DOHH2 (cell line): ENCODE measurements at regions not wholly inside any gene's neighbourhood (a gene's known extent, or its start where the extent isn't known, plus 50 kb on each side); places are given as distances from the start of the nearest gene placed in this dataset.

Source experiments
- H3F3A ChIP-seq: fragments of 200-600 bp; sonication (generic), shearing (Covaris generic); 2 replicates; pipeline ENCODE4 v1.6.0; 2016; ENCODE audit warnings: antibody characterized with exemption, mild to moderate bottlenecking; ENCODE audit not compliant: control insufficient read depth, insufficient read depth
- H3K27ac ChIP-seq: fragments of 200-600 bp; sonication (generic); 2 replicates; pipeline ENCODE4 v1.5.1; 2014; ENCODE audit warnings: low read depth, mild to moderate bottlenecking, low read length, moderate library complexity
- H3K27me3 ChIP-seq: fragments of 200-600 bp; sonication (generic); 2 replicates; pipeline ENCODE4 v1.6.1; 2014; ENCODE audit warnings: mild to moderate bottlenecking, low read length, mixed read lengths; ENCODE audit not compliant: control insufficient read depth
- H3K36me3 ChIP-seq: fragments of 200-600 bp; sonication (generic); 2 replicates; pipeline ENCODE4 v1.6.1; 2014; ENCODE audit warnings: mild to moderate bottlenecking, low read length, moderate library complexity, mixed read lengths; ENCODE audit not compliant: control insufficient read depth
- H3K4me1 ChIP-seq: fragments of 200-600 bp; sonication (generic); 2 replicates; pipeline ENCODE4 v1.6.1; 2014; ENCODE audit warnings: mild to moderate bottlenecking, low read length, mixed read lengths; ENCODE audit not compliant: control insufficient read depth
- H3K4me2 ChIP-seq: fragments of 200-600 bp; sonication (generic); 2 replicates; pipeline ENCODE4 v1.6.0; 2014; ENCODE audit warnings: mild to moderate bottlenecking, low read length, moderate library complexity
- H3K4me3 ChIP-seq: fragments of 200-600 bp; sonication (generic); 2 replicates; pipeline ENCODE4 v1.5.1; 2014; ENCODE audit warnings: mild to moderate bottlenecking, low read length, mixed read lengths
- H3K79me2 ChIP-seq: fragments of 200-600 bp; sonication (generic); 2 replicates; pipeline ENCODE4 v1.6.1; 2014; ENCODE audit warnings: mild to moderate bottlenecking, low read length, mixed read lengths; ENCODE audit not compliant: control insufficient read depth
- H3K9me2 ChIP-seq: fragments of 200-600 bp; sonication (generic); replicated peaks from 2 replicates; pipeline ENCODE4 v1.6.1; 2014; ENCODE audit warnings: mild to moderate bottlenecking, low read length, mixed read lengths; ENCODE audit not compliant: control insufficient read depth
- H3K9me3 ChIP-seq: fragments of 200-600 bp; sonication (generic); 2 replicates; pipeline ENCODE4 v1.6.1; 2014; ENCODE audit warnings: antibody characterized with exemption, low read length, mixed read lengths; ENCODE audit not compliant: control insufficient read depth, insufficient read depth
- H4K20me1 ChIP-seq: fragments of 200-600 bp; sonication (generic); 2 replicates; pipeline ENCODE4 v1.6.0; 2014; ENCODE audit warnings: low read depth, mild to moderate bottlenecking, antibody characterized with exemption, low read length, moderate library complexity; ENCODE audit not compliant: control insufficient read depth, insufficient read depth
- EZH2phosphoT487 ChIP-seq: fragments of 200-600 bp; sonication (generic); IDR thresholded peaks from 2 replicates; pipeline ENCODE4 v1.6.1; 2017; ENCODE audit warnings: borderline replicate concordance, mild to moderate bottlenecking, antibody characterized with exemption, low read length, moderate library complexity, mixed read lengths
- TF ChIP-seq, protein P1 (sequence below): fragments of 200-600 bp; sonication (generic); IDR thresholded peaks from one replicate; pipeline ENCODE4 v1.5.1; 2014; ENCODE audit warnings: antibody characterized with exemption, mild to moderate bottlenecking, low read depth, low read length; ENCODE audit not compliant: poor library complexity, severe bottlenecking

DNA sequence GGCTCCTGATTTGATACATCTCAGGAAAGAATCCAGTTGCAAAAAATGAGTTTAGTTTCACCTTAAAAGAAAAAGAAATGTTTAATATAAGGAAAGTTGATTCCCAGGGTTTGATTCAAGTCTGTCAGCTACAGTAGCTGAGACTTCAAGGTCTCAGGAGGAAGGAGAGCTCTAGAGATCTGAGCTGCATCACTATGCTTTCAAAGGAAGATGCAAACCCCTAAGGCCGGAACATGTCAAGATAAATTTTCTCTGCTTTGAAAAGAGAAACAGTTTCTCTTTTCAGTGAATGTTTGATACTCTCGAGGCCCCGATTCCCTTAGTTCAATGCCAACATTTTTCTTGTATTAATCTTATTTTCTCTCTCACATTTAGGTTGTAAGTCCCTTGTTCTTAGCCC lies 128.6 kb downstream of the RGPD3 start:
- Histone ChIP-seq H3K27ac (no peak overlapping the region), H3K4me3 (no peak overlapping the region)
- TF ChIP-seq, protein P1, sequence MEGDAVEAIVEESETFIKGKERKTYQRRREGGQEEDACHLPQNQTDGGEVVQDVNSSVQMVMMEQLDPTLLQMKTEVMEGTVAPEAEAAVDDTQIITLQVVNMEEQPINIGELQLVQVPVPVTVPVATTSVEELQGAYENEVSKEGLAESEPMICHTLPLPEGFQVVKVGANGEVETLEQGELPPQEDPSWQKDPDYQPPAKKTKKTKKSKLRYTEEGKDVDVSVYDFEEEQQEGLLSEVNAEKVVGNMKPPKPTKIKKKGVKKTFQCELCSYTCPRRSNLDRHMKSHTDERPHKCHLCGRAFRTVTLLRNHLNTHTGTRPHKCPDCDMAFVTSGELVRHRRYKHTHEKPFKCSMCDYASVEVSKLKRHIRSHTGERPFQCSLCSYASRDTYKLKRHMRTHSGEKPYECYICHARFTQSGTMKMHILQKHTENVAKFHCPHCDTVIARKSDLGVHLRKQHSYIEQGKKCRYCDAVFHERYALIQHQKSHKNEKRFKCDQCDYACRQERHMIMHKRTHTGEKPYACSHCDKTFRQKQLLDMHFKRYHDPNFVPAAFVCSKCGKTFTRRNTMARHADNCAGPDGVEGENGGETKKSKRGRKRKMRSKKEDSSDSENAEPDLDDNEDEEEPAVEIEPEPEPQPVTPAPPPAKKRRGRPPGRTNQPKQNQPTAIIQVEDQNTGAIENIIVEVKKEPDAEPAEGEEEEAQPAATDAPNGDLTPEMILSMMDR: no peak
- TF ChIP-seq EZH2phosphoT487: no peak

DNA sequence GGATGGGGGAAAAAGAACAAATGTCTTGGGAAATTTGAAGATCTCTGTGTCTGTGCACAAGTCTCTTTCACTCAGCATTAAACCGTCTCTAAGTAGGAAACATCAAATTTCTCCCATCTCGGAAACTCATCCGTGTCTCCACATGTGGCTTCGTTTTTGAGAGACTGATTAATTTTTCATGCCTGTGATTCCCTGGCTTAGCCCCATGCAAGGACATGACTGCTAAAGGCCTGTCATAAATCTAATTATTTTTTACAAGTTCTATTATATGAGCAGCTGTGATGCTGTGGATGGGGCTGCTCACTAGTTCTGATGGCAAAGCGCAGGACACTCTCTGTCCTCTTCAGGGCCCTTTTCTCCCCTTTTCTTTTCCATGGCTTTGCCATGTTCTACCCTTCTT lies 129.1 kb downstream of the RGPD3 start:
- Histone ChIP-seq H4K20me1 (no peaks in the 10 kb centered on the region), H3K27ac (no peak overlapping the region), H3K4me2 (no peak overlapping the region), H3K36me3 (no peaks in the 10 kb centered on the region), H3K4me1 (no peaks in the 10 kb centered on the region), H3F3A (no peaks in the 10 kb centered on the region), H3K27me3 (no peaks in the 10 kb centered on the region), H3K9me3 (no peaks in the 10 kb centered on the region), H3K4me3 (no peak overlapping the region), H3K9me2 (no peaks in the 10 kb centered on the region), H3K79me2 (no peaks in the 10 kb centered on the region)
- no peak for TF ChIP-seq EZH2phosphoT487
- TF ChIP-seq, protein P1: no peak

More for the DNA sequence above, 128.6 kb downstream of the RGPD3 start:
- Histone ChIP-seq H4K20me1 (no peaks in the 10 kb centered on the region), H3K9me2 (no peaks in the 10 kb centered on the region), H3K79me2 (no peaks in the 10 kb centered on the region), H3K9me3 (no peaks in the 10 kb centered on the region), H3K36me3 (no peaks in the 10 kb centered on the region), H3F3A (no peaks in the 10 kb centered on the region), H3K4me1 (no peaks in the 10 kb centered on the region), H3K27me3 (no peaks in the 10 kb centered on the region), H3K4me2 (no peak overlapping the region)

DNA sequence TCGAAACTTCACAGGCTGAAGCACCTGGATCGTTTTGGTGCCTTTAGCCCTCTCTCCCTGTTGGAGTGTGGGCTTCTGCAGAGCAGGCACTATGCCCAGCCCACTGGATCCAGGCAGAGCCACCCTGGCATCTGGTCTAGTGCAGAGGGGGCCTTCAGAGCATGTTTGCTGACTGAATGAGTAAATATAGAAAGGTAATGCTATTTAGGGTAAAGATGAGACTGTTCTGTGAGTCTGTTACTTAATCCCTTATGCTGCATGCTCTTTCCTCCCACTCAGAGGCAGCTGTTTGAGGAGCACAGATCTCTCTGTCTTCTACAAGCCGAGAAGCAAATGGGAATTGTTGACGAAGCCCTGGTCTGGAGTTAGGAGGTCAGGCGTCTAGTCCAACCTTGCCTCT lies 130.2 kb downstream of the RGPD3 start:
- Histone ChIP-seq H3K27me3 (no peaks in the 10 kb centered on the region), H4K20me1 (no peaks in the 10 kb centered on the region), H3K4me3 (no peak overlapping the region)

More for the DNA sequence above, 130.2 kb downstream of the RGPD3 start:
- no peaks in the 10 kb centered on the region for H3K36me3 ChIP-seq
- TF ChIP-seq, protein P1: no peak
- H3K4me1 ChIP-seq: no peaks in the 10 kb centered on the region
- H3K9me3 ChIP-seq: no peaks in the 10 kb centered on the region
- no peak overlapping the region for H3K27ac ChIP-seq
- no peak overlapping the region for H3K4me2 ChIP-seq
- no peaks in the 10 kb centered on the region for H3F3A ChIP-seq
- no peaks in the 10 kb centered on the region for H3K9me2 ChIP-seq
- no peaks in the 10 kb centered on the region for H3K79me2 ChIP-seq
